NCI-H226 (cell line): ENCODE measurements at regions not wholly inside any gene's neighbourhood (a gene's known extent, or its start where the extent isn't known, plus 50 kb on each side); places are given as distances from the start of the nearest gene placed in this dataset.

Source experiments
- DNase-seq: peaks from one replicate; pipeline ENCODE4 v3.0.0-alpha.2; 2015

DNA sequence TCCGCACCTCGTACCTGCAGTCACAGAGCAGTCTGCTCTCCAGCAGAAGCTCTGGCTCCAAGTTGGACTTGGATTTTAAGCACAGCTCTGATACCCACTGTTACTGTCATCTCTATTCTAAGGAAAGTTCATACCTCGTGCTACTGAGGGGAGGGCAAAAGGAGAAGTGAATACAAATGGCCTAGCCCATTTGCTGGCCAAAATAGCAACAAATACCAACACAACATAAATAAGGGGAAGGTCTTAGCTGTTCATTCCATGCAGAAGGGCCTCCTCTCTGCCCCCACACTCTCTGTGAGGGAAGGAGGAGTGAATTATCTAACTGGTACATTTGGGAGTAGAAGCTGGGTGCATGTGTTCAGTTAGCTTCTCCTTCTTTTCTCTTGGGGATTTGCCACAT lies 739.4 kb upstream of the RAB6C start:
- no peak for DNase-seq

DNA sequence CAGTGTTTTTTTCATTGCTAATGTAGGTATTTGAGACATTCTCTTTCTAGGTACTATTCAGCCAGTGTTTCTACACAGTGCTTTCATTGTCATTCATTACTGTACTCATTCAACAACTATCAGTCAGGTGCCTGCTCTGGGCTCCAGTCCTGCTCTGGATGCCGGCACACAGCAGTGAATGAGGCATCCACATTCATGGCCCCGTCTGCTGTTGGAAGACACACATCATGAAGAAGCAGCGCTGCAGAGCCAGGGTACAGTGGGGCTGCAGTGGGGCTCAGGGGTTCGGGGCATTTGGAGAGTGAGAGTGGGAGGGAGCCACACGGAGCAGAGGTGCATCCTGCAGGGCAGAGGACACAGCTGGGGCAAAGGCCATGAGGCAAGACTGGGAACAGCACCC lies 737.2 kb upstream of the RAB6C start:
- DNase-seq, result no peak

DNA sequence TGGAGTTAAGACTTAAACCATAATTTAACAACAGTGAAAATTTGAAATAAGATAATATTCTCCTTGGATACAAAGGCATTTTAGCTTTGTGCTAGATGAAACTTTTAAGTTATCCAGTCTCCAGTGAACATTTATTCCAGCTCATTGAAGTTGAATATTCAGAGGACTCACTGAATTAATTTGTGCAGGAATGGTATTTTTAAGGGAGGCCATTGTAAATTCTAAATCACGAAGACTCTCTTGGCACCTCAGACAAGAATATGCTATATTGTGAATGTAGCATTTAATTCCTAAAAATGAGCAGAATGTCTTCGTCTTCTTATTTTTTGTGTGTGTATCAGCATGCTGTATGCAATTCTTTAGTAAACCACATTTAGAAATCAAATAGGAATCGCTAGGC lies 731.7 kb upstream of the RAB6C start:
- DNase-seq, result no peak

DNA sequence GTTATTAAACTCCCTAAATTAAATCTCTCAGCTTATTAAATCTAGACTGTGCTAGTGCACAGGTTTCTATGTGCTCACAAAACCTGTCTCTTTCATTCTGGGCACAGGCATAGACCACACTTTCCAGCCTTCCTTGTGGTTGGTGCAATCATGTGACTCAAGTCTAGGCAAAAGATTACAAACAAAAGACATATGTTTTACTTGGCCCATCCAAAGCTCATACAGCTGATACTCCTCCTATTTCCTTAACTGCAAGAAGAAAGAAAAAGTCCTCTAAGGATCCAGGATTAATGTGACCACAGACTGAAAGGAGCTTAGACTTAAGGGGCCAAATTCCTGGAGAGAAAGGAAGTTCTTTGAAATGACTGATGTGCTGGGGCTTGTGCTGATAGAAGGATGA lies 731.3 kb upstream of the RAB6C start:
- no peak for DNase-seq

DNA sequence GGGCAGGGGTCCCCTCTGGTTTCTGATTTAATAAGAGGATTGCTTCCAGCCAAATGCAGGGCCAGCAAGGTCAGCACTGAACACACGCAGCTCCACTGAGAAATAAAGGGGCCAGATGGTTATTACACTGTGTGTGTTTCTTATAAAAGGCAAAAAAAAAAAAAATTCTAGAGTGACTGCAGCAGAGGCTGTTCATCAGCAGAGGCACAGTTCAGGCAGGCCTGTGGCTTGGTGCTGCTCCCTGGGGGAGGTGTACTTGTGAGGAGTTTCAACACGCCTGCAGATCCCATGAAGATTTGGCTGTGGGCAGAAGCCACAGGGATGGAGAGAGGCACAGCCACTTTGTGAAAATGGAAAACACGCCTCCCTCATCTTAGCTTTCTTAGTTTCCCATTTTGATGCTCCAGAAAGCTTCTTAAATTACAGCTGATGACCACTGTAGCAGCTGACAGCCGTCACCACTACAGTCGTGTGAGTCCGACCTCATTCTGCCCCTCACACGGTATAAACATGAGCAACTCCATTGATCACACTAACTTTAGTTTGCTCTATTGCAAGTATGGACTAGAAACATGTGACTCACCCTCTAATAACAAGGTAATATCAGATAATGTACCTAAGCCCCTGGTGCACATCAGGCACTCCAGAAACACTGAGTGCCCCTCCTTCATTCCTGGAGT lies 726.5 kb upstream of the RAB6C start:
- no peak for DNase-seq

DNA sequence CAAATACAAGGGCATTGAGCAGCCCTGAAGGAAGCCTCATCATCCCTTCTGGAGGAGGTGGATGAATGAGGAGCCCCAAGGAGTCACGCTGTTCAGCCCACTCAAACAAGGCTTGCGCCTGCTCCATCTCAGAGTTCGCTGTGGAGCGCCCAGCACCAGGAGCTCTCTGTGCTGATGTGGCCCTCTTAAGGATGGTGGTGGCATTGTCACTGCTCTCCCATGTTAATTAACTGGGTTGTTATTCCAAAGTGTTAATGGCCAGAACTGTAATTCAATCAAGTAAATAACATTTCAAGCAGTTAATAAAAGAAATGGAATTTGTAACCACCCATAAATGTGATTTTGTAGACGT lies 726.0 kb upstream of the RAB6C start:
- DNase-seq, result no peak

DNA sequence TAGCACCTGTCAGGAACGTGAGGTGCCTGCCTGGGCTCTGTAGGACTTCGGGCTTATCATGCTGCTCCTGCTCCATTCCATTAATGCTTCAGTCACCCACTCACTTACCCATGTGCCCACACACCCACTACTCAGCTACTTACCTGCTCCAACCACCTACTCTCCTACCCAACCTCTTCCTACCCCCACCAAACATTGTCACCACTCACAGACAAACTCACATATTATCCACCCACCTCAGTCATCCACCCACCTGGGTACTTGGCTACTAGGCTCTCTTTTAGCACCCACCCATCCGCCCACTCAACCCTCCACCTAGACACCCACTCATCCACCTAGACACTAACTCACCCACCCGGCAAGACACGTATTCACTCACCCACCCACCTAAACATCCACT lies 724.7 kb upstream of the RAB6C start:
- DNase-seq, result no peak

DNA sequence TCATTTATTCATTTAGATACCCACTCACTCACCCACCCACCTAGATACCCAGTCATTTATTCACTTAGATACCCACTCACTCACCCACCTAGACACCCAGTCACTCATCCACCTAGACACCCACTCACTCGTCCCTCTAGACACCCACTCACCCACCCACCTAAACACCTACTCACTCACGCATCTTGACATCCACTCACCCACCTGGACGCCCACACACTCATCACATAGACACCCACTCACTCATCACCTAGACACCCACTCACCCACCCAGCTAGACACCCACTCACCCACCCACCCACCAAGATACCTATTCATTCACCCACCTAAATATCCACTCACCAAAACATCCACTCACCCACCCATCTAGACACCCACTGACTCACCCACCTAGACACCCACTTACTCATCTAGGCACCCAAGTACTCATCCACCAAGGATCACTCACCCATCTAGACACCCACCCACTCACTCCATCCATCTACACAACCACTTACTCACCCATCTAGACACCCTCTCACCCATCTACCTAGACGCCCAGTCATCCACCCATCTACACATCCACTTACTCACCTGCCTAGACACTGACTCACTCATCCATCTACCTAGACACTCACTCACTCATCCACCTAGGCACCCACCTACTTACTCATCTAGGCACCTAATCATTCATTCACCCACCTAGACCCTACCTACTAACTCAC lies 723.7 kb upstream of the RAB6C start:
- no peak for DNase-seq

DNA sequence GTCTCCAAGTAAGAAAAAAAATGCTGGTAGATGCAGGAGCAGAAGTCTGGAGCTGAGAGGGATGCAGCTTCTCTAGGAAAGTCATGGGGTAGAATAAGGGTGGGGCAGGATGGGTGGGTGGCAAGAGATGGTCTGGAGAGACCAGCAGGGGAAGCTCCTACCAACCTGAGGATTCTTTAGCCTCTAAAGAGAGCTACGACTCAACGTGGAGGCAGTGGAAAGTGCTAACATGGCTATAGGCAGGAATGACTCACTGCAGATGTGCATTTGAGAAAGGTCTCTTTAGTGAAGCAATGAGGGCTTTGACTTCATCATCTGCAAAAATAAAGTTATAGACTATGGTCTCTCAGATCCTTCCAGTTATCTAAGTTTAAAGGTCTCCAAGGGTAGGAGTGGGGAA lies 722.8 kb upstream of the RAB6C start:
- DNase-seq, result no peak

DNA sequence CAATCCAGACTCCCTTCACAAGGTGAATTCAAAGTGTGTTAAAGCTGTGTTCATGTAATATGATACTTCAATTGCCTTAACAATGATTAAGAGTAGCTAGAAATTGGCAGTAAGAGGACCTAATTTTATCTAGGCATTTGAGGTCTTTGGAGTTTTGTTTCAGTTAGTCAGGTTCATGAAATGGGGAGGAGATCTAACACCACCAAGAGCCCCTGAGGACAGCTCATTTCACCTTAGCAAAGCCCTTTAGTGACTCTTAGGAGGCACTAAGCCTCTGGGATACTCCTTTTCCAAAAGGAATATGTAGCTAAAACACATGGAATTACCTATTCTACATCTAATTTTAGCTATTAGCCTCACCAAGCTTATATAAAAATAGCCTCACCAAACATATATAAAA lies 716.5 kb upstream of the RAB6C start:
- DNase-seq, result no peak

DNA sequence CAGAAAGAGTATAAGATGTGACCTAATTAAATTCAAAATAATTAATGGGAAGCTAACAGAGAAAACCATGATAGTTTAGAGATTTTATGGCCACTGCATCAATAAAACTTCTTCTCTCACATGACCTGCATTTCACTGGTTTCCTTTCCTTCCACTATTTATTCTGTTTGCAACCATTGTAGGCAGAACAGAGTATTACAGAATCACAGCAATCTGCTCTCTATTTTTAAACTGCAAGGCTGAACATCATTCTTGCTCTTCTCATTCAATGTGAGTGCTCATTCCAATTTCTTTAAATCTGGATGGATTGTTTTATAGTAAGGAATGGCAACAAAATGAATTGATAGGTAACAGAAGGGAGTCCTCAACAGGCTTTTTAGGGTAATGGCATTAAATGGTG lies 715.5 kb upstream of the RAB6C start:
- no peak for DNase-seq

DNA sequence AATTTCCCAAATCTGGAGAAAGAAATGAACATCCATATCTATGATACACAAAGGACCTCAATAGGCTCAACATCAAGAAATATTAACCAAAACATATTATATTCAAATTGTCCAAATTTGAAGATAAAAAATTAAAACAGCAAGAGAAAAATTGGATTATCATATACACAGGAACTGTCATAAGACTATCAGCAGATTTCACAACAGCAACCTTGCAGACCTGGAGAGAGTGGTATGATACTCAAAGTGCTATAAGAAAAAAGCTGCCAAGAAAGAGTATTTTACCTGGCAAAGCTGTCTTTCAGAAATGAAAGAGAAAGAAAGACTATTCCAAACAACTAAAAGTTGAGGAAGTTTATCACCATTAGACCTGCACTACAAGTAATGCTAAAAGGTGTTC lies 711.9 kb upstream of the RAB6C start:
- no peak for DNase-seq

DNA sequence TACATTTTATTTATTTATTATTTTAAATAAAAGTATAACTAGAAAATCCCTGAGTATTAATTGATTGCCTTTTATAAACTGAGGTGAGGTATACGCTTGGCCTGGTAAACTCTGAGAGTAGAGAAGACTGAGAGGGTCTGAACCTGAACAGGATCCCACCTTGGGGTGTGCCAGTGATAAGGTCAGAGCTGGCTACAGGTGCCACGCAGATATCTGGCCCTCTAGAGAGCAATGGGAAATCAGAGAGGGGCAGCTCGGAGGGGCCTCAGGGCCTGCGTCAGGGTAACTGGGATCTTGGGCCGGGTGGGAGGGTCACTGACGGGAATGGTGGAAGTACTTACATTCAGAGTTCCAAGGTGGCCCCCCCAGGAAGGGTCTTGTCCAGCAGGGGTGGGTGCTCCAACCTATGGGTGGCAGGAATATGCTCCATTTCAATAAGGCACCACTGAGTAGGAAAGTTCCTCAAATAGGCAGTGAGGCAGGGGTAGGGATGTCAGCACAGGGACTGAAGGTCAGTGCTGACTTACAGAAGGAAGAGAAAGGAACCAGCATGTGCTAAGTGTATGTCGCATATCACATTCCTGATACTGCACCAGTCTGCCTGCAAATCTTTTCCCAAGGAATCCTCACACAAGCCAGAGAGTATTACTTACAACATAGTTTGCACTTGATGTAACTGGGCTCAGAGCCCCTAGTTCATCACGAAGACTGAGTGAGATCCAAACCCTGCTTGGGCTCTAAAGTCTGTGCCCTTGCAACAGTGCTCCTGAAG lies 706.0 kb upstream of the RAB6C start:
- DNase-seq, result no peak

DNA sequence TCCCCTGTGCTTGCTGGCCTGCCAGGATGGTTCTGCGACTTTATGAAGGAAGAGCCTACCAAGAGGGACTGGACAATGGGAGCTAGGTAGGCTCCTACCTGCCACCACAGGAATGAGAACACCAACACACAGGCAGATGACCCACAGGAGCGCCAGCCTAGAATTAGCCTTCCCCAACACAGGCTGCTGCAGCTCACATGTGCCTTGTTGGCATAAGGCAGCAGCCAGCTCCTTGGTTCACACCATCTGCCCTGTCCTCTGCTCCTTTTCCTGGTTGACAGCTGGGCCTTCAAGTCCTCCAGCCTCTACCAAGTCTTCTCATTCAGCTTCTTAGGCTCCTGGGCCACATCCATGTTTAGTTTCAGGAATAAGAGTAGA lies 705.4 kb upstream of the RAB6C start:
- no peak for DNase-seq

DNA sequence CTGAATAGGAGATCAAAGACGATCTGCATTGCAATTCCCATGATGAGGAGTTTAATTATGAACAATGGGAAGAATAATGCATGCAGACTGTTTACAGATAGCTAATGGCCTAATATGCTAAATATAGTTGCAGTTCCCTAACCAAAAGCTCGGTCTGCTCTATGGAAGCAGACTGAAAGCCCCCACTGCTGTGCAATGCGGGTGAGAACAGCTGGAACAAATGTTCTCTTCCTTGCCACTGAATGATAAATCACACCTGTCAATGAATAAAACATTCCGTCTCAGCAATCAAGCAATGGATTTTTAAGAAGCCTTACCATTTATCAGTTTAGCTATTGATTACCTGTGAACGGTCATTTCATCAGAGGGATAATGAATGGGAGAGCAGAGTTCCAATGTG lies 704.5 kb upstream of the RAB6C start:
- DNase-seq, result no peak

DNA sequence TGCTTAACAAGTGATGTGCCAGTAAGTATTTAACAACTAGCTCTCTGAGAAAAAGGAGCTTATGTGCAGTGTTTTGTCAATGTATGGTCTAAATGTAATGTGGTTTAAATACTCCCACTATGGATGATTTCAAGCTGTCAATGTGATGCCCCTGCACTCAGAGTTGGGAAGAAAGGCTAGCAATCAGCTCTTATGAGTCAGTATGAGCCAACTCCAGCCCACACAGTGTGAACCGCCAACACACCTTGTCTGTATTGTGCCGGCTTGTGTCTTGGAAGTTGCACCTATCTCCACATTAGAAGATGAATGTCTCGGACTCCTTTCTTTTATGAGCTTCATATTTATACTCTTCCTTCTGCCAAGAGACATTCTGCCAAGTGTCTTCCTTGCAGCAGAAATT lies 703.8 kb upstream of the RAB6C start:
- DNase-seq, result no peak

DNA sequence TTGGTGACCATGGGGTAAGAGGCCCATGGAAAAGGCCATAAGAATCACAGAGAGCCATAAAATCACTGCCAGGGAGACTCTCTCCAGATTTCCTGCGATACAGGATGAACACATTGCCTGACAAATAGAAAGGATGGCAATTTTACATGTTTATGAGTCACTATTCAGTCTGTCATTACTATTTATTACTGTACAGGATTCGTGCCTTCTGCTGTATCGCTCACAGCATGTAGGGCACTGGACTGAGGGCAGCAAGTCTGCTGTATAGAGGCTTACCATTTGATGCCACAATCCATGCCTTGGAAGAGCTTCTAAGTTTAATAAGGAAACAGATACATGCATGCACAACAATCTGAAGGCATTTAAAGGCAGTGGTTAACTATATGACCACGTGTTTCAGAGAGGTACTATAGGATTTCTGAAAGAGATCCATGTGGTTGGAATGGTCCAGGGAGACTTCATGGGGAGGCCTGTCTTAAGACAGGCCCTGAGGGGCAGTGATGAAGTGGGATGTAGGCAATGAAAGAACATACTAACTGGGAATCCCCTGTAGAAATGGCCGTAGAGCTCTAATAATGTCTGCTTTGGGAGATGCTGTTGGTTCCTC lies 702.4 kb upstream of the RAB6C start:
- no peak for DNase-seq

DNA sequence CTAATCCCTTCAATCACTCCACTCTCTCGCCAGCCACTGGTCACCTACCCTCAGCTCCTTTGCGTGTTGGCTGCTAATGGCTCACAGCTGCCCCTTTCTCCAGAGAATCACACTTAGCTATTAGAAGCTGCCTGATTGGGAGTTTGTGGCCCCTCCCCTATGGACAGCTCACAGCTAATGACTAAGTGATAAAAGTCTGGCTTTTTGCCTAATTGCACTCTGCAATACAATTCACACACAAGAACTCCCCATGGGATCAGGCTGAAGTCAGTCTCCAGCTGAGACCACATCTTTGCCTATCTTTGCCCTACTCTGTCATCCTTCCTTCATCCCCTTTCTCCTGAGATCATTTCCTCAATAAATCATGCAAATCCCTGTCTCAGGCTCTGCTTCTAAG lies 701.9 kb upstream of the RAB6C start:
- DNase-seq, result no peak

DNA sequence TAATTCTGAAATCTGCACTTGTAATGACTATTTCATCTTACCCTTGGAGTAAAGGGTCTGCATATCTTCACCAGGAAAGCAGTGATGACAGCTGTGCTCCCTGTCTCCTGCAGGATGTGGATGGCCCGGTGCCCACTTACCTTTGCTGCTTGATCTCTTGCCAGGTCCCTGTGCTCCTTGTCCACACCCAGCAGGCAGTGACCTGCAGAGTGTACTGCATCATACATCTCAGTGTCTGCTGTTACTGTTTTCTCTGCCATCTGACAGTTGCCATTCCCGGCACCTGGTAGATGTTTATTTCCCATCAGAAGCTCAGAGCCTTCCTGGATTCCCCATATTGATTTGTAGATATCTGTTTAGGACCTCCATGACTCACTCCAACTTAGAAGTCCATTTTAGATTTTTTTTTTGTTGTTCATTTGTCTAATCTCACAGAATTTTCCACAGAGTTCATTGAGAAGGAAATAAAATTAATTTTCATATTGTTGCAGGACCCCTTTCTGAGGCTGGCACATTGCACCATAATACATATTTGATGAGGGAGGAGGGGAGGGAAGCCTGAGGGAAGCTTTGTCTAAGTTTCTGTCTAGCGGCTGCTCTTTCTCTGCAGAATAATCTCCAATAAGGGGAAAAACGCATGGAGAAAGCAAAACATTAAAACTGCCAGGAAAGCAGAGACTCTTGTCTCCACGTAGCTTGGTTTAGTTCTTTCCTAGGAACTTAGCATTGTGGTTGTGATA lies 697.5 kb upstream of the RAB6C start:
- no peak for DNase-seq

DNA sequence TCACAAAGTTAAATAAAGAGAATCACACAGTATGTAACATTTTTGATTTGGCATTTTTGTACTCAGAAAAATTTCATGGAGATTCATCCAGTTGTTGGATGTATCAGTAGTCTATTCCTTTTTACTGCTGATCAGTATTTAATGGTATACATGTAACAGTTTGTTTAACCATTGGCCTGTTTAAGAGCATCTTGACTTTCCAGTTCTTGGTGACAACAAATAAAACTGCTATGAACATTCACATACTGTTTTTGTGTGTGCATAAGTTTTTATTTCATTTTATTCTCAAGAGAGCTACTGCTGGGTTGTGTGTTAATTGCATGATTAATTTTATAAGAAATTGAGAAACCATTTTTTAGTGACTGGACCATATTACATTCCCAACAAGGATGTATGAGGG lies 694.5 kb upstream of the RAB6C start:
- no peak for DNase-seq

DNA sequence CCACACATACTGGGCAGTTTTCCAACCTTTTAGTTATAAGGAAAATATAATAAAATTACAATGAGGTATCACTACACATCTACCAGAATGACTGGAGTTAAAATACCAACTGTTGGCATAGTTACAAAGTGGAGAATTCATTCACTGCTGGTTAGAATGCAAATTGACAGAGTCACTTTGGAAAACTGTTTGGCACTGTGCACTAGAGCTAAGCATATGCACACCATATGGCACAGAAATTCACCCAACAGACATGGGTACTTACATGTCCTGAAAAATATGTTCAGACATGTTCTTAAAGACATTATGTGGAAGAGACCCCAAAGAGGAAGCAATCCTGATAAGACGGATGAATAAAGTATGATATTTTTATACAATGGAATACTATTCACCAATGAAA lies 686.1 kb upstream of the RAB6C start:
- no peak for DNase-seq

DNA sequence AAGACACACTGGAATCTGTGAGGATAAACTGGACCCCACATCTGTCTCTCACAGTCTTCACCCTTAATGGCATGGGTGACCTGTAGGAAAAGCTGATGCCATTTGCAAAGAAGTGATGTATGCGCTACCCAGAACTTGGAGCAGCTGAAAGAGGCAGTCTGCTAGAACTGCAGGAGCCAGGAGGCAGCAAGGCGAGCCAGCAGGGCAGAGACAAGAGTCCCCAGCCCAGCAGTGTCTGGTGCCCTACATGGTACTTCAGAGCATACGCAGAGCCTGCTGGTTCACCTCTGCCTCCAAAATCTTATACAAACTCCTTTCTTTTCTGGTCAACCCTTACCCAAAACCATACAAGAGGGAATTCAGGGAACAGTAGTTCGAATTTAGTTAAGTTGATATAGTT lies 683.1 kb upstream of the RAB6C start:
- DNase-seq, result no peak

DNA sequence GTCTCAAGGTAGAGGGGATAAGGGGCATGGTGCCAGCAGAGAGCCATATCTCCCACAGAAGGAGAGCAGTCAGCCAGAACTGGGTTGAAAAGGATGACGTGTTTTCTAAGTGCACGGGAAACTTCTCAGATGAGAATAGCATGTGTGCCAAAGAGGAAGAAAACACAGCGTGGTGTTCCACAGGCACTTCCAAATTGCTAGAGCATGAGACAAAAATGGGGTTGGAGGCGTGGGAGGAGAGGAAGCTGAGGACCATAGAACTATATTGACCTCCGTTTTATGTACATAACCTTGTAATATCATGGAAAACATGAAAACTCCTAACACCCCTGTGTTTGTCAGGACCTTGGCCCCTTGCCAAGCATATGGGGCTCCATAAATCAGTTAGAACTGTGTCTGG lies 682.7 kb upstream of the RAB6C start:
- DNase-seq, result no peak
